ENCODE measurements at regions not wholly inside any gene's neighbourhood (a gene's known extent, or its start where the extent isn't known, plus 50 kb on each side); places are given as distances from the start of the nearest gene placed in this dataset.

DNA sequence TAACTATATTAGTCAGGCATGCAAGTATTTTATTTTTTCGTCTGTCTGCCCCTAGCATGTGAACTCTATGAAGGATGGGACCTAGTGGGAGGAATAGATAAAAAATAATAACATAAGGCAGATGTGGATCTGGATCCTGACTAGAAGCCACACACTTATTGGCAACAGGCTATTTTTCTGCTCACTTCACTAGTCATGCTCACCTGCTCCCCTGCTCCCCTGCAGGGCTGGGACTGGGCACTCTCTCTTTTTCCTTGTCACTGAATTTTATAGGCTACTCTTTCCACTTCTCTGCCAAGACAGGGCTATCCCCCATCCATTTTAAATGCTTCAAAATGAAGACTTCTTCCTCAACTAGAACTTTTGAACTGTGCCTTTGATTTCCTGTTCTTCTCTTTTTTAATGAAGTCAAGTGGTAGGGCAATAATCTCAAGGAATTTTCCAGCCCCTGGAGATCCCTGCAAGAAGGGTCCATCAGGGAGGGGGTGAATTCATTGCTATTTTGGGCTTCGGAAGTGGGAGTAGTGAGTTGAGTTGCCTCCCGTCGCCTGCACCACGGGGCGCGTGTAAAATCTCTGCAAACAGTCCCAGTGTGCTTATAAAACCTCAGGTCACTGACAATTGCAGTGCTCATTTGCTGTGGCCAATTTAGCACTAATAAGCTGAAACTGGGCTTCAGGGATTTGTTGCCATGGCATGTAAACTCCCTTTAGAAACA lies 156.7 kb upstream of the NPVF start:
- TF ChIP-seq, protein P1, sequence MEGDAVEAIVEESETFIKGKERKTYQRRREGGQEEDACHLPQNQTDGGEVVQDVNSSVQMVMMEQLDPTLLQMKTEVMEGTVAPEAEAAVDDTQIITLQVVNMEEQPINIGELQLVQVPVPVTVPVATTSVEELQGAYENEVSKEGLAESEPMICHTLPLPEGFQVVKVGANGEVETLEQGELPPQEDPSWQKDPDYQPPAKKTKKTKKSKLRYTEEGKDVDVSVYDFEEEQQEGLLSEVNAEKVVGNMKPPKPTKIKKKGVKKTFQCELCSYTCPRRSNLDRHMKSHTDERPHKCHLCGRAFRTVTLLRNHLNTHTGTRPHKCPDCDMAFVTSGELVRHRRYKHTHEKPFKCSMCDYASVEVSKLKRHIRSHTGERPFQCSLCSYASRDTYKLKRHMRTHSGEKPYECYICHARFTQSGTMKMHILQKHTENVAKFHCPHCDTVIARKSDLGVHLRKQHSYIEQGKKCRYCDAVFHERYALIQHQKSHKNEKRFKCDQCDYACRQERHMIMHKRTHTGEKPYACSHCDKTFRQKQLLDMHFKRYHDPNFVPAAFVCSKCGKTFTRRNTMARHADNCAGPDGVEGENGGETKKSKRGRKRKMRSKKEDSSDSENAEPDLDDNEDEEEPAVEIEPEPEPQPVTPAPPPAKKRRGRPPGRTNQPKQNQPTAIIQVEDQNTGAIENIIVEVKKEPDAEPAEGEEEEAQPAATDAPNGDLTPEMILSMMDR (IDR thresholded peaks at IDR 0.05) = peak in 1 of 6 experiments; percentile 9
- TF ChIP-seq POLR2A (IDR thresholded peaks at IDR 0.05) = no peak
